ENCODE measurements at regions not wholly inside any gene's neighbourhood (a gene's known extent, or its start where the extent isn't known, plus 50 kb on each side); places are given as distances from the start of the nearest gene placed in this dataset.
A peak's percentile ranks its signal among the peaks of the same experiment; 100 is the strongest.

DNA sequence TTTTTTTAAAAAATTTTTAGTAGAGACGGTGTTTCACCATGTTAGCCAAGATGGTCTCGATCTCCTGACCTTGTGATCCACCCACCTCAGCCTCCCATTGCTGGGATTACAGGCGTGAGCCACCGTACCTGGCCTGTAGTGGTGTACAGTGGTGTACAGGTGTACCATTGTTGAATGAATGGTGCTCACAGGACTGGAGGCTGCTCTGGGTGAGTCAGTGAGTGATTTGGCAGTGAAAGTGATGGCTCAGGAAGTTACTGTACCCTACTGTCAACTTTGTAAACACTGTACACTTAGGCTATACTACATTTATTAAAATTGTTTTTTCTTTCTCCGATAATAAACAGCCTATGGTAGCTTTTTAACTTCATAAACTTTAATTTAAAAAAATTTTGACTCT lies 122.8 kb upstream of the EEF1E1 start:
- TF ChIP-seq, protein P1, sequence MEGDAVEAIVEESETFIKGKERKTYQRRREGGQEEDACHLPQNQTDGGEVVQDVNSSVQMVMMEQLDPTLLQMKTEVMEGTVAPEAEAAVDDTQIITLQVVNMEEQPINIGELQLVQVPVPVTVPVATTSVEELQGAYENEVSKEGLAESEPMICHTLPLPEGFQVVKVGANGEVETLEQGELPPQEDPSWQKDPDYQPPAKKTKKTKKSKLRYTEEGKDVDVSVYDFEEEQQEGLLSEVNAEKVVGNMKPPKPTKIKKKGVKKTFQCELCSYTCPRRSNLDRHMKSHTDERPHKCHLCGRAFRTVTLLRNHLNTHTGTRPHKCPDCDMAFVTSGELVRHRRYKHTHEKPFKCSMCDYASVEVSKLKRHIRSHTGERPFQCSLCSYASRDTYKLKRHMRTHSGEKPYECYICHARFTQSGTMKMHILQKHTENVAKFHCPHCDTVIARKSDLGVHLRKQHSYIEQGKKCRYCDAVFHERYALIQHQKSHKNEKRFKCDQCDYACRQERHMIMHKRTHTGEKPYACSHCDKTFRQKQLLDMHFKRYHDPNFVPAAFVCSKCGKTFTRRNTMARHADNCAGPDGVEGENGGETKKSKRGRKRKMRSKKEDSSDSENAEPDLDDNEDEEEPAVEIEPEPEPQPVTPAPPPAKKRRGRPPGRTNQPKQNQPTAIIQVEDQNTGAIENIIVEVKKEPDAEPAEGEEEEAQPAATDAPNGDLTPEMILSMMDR (conservative IDR thresholded peaks at IDR 0.05; ENCODE audit: low read length): no peak
- TF ChIP-seq EZH2phosphoT487 (IDR thresholded peaks at IDR 0.05; ENCODE audit: borderline replicate concordance, low read depth, low read length): no peak
- no peaks in the 10 kb centered on the region for H3K79me2 ChIP-seq (ENCODE audit: insufficient read depth, low read depth, low read length)
- intact Hi-C loops (cut with micrococcal nuclease; ENCODE audit: unreplicated experiment): no loop called here
- no peaks in the 10 kb centered on the region for H3K36me3 ChIP-seq (ENCODE audit: insufficient read depth, low read length)
- H3K27ac ChIP-seq (ENCODE audit: low read depth, low read length, poor library complexity, severe bottlenecking): no peak overlapping the region
- no peaks in the 10 kb centered on the region for H3K4me1 ChIP-seq (ENCODE audit: insufficient read depth, low read length, poor library complexity, severe bottlenecking)
- H3K4me2 ChIP-seq (ENCODE audit: low read length): no peak overlapping the region
- H4K20me1 ChIP-seq (ENCODE audit: insufficient read depth, low read length): no peaks in the 10 kb centered on the region
- no peak for DNase-seq (ENCODE audit: low spot score)
- H3K9me3 ChIP-seq (ENCODE audit: low read length): no peaks in the 10 kb centered on the region
- ChIA-PET POLR2A (no interaction called here), CTCF (ENCODE audit: unreplicated experiment) (interaction anchor here (0.8 kb wide), 1 partner anchor 35 kb away, joined by 3 read pairs; no protein-coding TSS in a partner anchor)
- no peak overlapping the region for H2AFZ ChIP-seq (ENCODE audit: low read length)
- no peaks in the 10 kb centered on the region for H3K9me2 ChIP-seq (ENCODE audit: insufficient read depth, low read length)
- no peak overlapping the region for H3K4me3 ChIP-seq (ENCODE audit: low read depth, low read length, poor library complexity, severe bottlenecking)
- no TSS peak for BruUV-seq (replicated peaks)

DNA sequence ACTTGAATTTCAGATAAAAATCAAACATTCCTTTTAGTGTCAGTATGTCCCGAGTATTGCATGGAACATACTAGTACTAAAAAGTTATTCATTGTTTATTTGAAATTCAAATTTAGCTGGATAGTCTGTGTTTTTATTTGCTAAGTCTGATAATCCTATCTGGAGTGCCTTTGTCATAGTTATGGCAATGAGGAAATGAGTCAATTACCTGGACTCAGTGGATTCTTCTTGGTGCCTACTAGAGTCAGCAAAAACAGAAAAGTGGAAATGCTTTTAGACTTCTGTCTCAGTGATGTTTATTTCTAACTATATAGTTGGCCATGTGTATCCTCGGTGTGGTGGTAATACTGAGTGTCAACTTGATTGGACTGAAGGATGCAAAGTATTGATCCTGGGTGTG lies 121.3 kb upstream of the EEF1E1 start:
- CTCF ChIA-PET (ENCODE audit: unreplicated experiment): no interaction called here

DNA sequence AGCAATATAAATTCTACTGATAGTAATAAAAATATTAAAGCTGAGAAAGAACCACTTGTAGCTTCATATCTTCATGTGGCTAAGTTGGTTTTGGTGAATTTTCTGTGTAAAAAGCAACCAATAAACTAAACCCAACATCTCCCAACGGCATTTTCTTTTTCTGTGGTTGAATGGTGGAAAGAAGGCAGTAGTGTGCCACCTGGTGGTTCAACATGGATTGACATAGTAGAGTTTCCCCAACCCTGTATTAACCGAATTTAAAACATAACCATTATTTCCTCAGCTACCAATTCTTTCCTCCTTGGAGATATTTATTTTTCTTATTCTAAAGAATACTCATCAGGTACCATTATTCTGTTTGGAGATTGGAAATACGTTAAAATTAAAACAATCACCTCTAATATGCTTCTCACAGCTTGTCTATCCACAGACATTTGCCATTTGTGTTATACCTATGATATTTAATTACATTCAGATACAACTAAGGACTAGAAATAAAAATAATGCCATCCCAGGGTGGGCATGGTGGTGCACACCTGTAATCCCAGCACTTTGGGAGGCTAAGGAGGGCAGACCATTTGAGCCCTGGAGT lies 117.1 kb upstream of the EEF1E1 start:
- Histone ChIP-seq H3K27ac (ENCODE audit: low read depth, low read length, poor library complexity, severe bottlenecking) (no peak overlapping the region), H3K9me2 (ENCODE audit: insufficient read depth, low read length) (no peaks in the 10 kb centered on the region), H3K36me3 (ENCODE audit: insufficient read depth, low read length) (no peaks in the 10 kb centered on the region), H4K20me1 (ENCODE audit: insufficient read depth, low read length) (no peaks in the 10 kb centered on the region), H2AFZ (ENCODE audit: low read length) (no peak overlapping the region), H3K9me3 (ENCODE audit: low read length) (no peaks in the 10 kb centered on the region), H3K4me3 (ENCODE audit: low read depth, low read length, poor library complexity, severe bottlenecking) (no peak overlapping the region), H3K4me2 (ENCODE audit: low read length) (no peak overlapping the region), H3K4me1 (ENCODE audit: insufficient read depth, low read length, poor library complexity, severe bottlenecking) (no peaks in the 10 kb centered on the region), H3K79me2 (ENCODE audit: insufficient read depth, low read depth, low read length) (no peaks in the 10 kb centered on the region)
- ChIA-PET POLR2A (interaction anchor here (0.5 to 1.0 kb wide), 6 partner anchors 17 to 623 kb away, joined by 3 to 6 read pairs (median 4); no protein-coding TSS in a partner anchor), CTCF (ENCODE audit: unreplicated experiment) (interaction anchor here (0.6 to 1.4 kb wide), 2 partner anchors 59 to 88 kb away, joined by 3 to 8 read pairs; no protein-coding TSS in a partner anchor)
- TF ChIP-seq EZH2phosphoT487 (IDR thresholded peaks at IDR 0.05; ENCODE audit: borderline replicate concordance, low read depth, low read length): no peak
- TF ChIP-seq, protein P1 (conservative IDR thresholded peaks at IDR 0.05; ENCODE audit: low read length): peak; percentile 88
- BruUV-seq (replicated peaks): no TSS peak
- intact Hi-C loops (cut with micrococcal nuclease; ENCODE audit: unreplicated experiment): loop anchor here (1.0 to 5.0 kb wide), 3 partner anchors 88 to 497 kb away; partner anchors contain the start of gene BLOC1S5
- peak; percentile 43 for DNase-seq (ENCODE audit: low spot score)

More for the DNA sequence above, 121.3 kb upstream of the EEF1E1 start:
- intact Hi-C loops (cut with micrococcal nuclease; ENCODE audit: unreplicated experiment): no loop called here
- no peak overlapping the region for H2AFZ ChIP-seq (ENCODE audit: low read length)
- no TSS peak for BruUV-seq (replicated peaks)
- no peaks in the 10 kb centered on the region for H3K79me2 ChIP-seq (ENCODE audit: insufficient read depth, low read depth, low read length)
- no peak overlapping the region for H3K4me2 ChIP-seq (ENCODE audit: low read length)
- no peak overlapping the region for H3K4me3 ChIP-seq (ENCODE audit: low read depth, low read length, poor library complexity, severe bottlenecking)
- H3K4me1 ChIP-seq (ENCODE audit: insufficient read depth, low read length, poor library complexity, severe bottlenecking): no peaks in the 10 kb centered on the region
- no peak for TF ChIP-seq EZH2phosphoT487 (IDR thresholded peaks at IDR 0.05; ENCODE audit: borderline replicate concordance, low read depth, low read length)
- TF ChIP-seq, protein P1 (conservative IDR thresholded peaks at IDR 0.05; ENCODE audit: low read length): no peak
- no peak for DNase-seq (ENCODE audit: low spot score)
- POLR2A ChIA-PET: no interaction called here
- no peaks in the 10 kb centered on the region for H3K9me3 ChIP-seq (ENCODE audit: low read length)
- no peaks in the 10 kb centered on the region for H4K20me1 ChIP-seq (ENCODE audit: insufficient read depth, low read length)
- no peaks in the 10 kb centered on the region for H3K9me2 ChIP-seq (ENCODE audit: insufficient read depth, low read length)
- no peaks in the 10 kb centered on the region for H3K36me3 ChIP-seq (ENCODE audit: insufficient read depth, low read length)
- no peak overlapping the region for H3K27ac ChIP-seq (ENCODE audit: low read depth, low read length, poor library complexity, severe bottlenecking)
